ENCODE measurements at regions not wholly inside any gene's neighbourhood (a gene's known extent, or its start where the extent isn't known, plus 50 kb on each side); places are given as distances from the start of the nearest gene placed in this dataset.
A peak's percentile ranks its signal among the peaks of the same experiment; 100 is the strongest.

GRCh38 chr9:16245756-16246440 lies 624.6 kb downstream of the BNC2 start:
- DNase-seq: no peak

GRCh38 chr9:16246785-16247184 lies 623.7 kb downstream of the BNC2 start:
- no peak for DNase-seq

DNA sequence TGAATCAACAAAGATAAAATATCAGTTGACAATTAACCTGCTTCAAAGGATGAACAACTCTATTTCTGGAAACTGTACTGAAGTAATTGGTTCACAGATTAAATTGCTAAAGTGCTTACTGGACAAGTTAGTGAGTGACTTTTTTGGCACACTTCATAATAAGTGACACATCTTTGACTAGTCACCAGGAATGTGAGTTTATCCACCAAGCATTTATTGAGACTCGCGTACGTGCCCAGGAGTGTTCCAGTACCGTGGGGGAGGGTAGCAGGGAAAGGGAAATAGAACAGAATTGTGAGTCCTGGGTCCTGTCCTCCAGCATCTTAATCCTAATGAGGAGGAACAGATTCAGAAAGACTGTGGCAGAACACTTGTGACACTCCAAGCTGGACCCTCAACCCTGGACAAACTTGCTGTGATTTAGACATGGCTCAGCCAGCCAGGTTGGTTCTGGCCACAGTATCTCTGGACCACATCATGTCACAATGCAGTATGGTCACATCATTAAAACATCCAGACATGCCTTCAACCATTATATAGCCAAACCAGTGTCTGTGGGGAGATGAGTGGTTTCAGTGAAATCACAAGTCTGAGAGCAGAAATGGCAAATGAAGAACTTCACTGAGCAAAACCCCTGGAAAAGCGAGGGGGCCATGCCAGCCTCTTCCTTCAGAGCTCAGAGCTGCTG lies 623.1 kb downstream of the BNC2 start:
- DNase-seq: no peak

- DNase-seq: no peak
Measured at GRCh38 chr9:16248822-16249221, 621.6 kb downstream of the BNC2 start.

GRCh38 chr9:16252616-16253015 lies 617.9 kb downstream of the BNC2 start:
- peak; percentile 55 for DNase-seq

GRCh38 chr9:16254674-16255073 lies 615.8 kb downstream of the BNC2 start:
- DNase-seq: no peak

DNA sequence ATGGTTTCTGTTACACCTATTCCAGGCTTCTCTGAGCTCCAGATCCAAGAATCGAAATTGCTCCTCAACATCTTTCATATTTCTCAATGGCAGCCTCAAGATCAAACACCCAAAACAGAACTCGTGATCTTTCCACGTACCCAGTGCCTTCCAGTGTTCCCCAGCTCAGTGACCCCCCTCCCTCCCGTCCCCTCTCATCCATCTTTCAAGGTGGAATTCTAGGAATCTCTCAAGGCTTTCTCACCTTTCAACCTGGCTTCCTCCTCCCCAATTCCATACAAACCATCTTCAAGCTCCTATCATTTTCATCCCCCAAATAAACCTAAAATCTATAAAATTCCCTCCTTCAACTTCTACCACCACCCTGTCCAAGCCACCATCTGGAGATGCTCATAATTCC lies 615.3 kb downstream of the BNC2 start:
- DNase-seq: no peak

GRCh38 chr9:16257604-16258003 lies 612.9 kb downstream of the BNC2 start:
- DNase-seq: no peak

GRCh38 chr9:16258191-16258590 lies 612.3 kb downstream of the BNC2 start:
- no peak for DNase-seq

DNA sequence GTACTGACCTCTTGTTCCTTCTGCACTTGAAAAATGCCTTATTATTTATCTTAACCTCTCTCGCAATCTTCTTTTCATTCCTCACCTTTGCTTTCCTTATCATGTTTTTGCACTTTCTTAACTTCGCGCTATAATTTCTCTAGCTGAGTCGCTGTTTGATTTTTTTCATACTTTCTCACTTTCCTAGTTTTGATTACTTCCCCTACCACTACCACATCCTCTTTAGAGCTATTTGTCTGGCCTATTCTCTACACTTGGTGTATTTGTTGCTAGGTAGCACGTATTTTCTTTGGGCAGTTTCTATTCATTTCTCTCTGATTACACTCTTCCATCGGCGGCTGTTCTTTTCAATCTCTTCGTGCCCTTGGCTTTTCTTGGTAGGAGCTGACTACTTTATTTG lies 611.8 kb downstream of the BNC2 start:
- DNase-seq: no peak

- DNase-seq: no peak
Measured at GRCh38 chr9:16262477-16263261, 607.8 kb downstream of the BNC2 start.

DNA sequence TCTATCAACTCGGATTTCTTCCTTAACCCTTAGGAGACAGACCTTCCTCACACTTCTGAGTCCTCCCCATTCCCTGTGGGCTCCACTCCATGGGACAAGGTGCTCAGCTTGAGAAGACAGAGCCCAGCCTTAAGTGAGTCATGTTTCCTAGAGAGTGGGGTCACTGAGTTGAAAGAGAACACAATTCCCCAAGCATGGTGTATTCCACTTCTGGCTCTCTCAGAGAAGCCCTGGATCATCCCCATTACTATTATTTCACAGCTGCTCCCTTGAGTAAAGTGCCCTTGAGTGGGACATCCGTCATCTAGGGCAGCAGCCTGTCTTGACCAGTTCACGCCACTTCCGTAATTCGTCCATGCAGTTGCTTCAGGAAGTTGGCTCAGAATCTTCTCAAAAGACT lies 604.8 kb downstream of the BNC2 start:
- no peak for DNase-seq

DNA sequence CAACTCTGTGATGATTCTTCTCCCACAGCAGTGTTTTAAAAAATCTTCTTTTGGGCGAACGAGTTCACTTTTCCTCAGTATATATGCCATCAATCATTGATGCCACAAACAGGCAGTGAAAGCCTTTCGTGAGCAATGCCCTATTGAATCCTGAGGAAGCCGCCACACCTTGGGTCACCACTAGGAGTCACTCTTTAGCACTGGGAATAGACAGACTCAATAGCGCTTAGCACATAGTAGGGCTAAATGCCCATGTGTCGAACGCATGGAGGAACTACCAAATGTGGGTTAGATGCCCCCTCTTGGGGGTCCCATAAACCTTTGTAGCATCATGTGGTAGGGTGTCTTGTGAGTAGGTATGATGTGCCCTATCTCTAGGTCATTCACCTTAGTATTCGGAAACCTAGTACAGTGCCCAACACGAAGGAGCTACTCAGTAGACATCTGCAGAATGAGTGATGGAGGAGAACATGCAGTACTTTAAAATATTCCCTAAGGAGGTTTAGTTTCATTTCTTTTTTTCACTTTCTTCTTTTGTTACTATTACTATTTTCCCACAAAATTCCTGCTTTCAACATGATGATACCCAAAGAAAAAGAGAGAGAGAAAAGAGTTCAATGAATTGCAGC lies 603.7 kb downstream of the BNC2 start:
- DNase-seq: no peak

DNA sequence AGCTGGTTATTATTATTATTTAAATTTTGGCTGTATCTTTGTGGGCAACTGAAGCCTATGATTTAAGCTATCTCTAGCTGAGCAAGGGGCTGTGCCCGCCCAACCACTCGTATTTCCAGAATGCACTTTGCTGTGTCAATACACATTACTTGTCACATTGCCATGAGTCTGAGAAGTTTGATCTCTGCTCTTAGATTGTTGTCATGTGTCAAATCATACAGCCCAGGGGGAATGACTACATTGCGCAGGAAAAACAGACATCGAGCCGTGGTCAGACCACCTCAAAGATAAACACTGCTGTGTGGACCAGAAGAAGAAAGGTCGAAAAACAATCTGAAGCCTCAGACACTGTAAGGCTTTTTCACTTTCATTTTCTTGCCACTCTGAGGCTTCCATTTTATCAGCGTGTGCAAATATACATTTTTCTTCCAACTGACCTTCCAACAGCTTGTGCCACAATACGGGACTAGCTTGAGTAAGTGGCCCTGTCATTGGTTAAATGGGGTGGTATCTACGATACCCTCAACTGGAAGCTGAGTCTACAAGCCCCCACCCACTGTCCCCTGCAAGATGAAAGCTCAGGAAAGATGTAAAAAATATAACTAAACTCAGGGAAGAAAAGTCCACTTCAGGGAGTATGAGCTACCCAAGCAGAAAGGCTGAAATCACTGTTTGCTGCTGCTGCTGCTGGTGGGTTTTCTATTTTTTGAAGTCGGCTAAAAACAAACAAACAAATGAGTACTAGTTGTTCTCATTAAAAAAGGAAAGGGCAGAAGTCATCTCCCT lies 603.0 kb downstream of the BNC2 start:
- DNase-seq: no peak

DNA sequence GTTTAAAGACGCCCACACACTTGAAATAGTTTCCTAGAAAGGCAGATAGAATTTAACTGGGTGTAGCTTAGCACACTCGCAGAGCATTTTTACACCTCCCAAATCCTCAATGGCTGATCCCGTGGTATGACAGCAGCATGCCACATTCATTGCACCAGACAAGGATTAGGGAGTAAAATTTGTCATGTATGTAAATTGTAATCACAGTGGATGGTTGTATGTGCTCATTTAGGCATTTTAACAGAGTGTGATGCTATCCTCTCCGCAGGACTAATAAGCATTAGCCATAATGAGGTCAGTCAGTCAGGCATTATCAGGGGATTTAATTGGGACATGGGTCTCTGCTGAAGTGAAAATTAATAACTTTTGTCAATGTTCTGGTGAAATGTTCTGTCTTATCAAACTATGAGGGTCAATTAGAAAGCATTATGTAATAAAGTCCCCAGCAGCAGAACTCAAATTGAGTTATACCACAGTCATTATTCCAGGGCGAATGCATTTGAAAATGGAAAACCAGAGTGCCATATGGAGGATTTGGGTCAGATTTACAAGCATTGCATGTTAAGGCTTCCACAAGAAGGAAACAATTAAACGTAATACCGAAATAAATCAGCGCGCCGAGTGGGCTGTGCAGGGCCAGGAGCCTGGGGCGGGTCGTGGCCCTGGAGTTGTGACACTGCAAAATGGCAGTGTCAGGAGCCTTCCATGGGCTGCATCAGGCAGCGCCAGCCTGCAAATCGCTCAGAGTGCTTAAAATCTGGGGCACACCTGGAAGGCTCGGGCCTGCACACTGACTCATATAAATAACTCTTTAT lies 602.2 kb downstream of the BNC2 start:
- DNase-seq: no peak

- DNase-seq: no peak
Measured at GRCh38 chr9:16271967-16272366, 598.5 kb downstream of the BNC2 start.

- no peak for DNase-seq
Measured at GRCh38 chr9:16272776-16273175, 597.7 kb downstream of the BNC2 start.

- no peak for DNase-seq
Measured at GRCh38 chr9:16275795-16276624, 594.5 kb downstream of the BNC2 start.

GRCh38 chr9:16276866-16277265 lies 593.6 kb downstream of the BNC2 start:
- DNase-seq: no peak

DNA sequence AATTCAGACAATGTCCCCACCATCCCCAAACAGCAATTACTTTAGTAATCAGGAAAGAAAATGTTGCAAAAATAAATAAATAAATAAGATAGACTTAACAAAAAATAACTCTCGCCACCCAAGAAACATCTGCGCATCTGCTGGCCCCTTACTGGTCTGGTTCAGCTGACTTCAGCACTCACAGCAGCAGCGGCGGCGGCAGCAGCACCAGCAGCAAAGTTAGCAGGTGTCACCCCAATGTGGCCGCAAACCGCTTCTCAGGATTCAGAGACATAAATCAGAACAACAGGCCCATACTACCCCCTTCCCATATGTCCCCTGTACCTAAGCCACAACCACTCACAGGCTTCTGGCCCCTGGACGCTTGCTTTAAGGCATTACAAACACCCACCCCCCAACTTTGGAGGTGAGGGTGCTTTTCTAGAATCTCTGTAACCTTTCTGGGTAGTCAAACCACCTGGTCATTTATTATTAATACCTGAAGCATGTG lies 593.0 kb downstream of the BNC2 start:
- DNase-seq: no peak

Measured in NCI-H226 (cell line).